CD4-positive, alpha-beta T cell treated with Interleukin-1 beta for 1 hour (primary cell): ENCODE measurements at regions not wholly inside any gene's neighbourhood (a gene's known extent, or its start where the extent isn't known, plus 50 kb on each side); places are given as distances from the start of the nearest gene placed in this dataset.

Experiments
- DNase-seq, 2 donors: peaks; one replicate each; pipeline ENCODE4 v3.0.0-alpha.2; 2020 to 2022

DNA sequence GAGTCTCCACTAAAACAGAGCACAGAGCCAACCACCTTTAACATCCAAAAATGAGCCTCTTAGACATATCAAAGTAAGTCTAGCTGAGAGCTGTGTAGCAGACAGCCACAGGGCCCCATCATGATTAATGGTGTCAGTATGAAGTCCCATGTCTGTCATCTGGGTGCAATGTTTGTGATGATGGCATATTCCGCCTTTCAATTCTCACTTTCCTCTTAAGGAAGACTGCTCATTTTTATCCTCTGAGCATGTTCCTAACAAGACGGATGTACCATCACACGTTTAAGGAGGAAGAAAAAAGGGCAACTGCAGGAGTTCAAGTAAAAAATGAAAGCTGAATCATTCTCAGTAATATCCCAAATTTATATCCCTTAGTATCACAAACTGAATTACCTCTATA lies 85.8 kb upstream of the KCNMB2 start:
- no peak for DNase-seq

DNA sequence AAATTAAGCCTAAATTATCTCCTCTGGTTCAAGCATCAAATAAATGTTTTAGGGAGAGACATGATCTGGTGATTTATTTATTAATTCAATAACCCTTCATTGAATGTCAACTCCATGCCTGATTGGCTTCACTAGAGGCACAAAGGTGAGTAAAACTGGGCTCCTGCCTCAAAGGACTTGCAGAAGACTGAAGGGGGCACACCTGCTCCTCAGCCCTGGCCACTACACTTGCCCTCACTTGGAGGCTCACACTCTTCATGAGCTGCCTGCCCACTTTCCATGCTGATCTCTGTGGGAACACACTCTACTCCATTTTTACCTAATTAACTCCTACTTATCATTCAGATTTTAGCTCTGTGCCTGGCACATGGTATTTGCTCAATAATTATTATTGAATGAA lies 84.4 kb upstream of the KCNMB2 start:
- no peak for DNase-seq

DNA sequence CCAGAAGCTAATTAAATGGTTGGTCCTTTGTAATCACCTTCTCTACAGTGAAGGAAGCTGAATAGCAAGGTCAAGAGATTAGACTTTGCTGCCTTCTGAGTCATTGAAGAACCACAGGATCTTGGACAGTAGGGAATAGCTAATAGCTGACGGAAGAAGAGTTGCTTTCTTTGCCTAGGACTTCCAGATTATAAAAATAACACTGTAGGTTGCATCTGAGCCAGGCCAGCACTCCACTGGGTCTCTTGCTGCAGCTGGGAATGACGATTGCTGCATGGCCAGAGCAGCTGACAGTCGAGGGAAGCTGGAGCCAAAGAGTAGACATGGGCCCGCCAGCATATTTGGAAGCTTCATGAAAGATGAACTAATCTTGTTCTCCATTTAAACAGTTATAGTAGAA lies 81.5 kb upstream of the KCNMB2 start:
- no peak for DNase-seq

DNA sequence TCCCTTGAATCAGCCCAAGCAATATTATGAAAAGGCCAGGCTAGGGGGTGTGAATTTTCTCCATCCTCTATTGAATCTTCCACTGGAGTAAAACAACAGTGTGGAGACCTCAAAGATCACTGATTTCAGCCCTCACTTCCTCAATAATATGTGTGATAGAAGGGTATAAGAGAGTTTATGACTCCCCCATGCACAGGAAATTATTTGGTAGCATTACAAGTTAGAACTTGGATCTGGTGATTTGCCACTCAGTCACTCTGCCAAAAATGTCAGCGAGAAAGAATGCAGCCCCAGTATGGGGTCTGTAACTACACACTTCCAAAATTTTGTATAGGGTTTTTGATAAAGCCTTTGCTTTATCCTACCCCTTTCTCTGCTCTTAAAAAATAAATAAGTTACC lies 81.0 kb upstream of the KCNMB2 start:
- DNase-seq = no peak

DNA sequence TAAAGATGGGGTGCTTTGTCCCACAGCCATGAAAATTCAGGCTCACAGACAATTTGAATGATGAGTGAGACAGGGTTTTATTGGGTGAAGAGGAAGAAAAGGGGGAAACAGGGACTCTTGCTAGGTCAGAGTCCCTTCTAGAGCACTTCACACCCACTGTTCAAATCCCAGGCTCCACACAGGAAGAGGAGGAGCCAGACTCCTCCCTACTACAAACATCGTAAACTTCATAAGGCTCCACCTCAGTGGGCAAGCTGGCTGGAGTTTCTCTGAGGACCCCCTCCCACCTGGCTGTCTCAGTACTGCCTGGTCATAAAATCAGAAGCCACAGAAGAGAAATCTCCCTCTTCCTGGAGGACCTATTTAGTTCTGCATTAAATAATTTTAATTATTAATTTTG lies 80.3 kb upstream of the KCNMB2 start:
- DNase-seq = no peak

DNA sequence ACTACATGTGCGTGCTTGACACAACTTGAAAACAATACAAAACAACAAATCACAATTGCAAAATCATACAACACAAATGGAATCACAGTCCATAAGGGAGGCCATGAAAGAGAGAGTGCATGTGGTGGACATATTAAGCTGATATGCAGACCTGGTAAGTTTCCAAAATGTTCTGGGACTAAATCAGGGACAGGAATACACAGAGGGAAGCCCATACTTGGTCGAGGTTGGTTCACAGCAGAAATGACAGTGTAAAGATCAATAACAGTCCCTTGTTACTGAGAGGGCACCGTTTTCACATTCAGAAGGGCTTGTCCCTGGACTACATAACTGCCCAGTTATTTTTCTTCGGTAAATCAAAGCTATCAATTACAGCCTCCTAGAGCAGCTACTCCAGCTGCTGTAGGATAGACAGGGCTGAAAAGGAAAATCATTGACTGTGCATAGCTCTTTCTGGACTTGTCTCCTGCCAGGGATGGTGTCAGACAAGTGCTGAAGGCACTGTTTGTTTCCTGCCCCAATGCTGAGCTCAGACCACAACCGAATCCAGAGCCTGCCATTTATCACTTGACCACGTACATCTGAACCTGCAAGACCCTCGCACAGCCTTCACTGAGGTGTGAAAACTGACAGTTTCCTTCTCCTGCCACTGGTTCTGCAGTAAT lies 79.5 kb upstream of the KCNMB2 start:
- no peak for DNase-seq

DNA sequence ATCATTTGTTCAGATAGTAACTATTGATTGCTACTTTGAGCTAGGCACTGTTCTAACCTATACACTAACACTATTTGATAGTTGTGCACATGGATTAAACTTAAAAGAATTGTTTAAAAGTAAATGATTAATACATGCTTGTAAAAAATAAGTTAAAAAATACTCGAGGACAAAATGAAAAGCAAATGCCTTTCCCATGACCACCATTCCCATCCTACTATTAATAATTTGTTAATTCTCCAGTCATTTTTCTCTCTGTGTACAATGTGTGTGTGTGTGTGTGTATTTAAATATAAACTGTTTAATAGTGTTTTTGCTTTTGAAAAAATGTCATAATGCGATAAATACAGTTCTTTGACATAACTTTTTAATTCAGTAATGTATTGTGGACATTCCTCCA lies 78.7 kb upstream of the KCNMB2 start:
- DNase-seq = no peak

DNA sequence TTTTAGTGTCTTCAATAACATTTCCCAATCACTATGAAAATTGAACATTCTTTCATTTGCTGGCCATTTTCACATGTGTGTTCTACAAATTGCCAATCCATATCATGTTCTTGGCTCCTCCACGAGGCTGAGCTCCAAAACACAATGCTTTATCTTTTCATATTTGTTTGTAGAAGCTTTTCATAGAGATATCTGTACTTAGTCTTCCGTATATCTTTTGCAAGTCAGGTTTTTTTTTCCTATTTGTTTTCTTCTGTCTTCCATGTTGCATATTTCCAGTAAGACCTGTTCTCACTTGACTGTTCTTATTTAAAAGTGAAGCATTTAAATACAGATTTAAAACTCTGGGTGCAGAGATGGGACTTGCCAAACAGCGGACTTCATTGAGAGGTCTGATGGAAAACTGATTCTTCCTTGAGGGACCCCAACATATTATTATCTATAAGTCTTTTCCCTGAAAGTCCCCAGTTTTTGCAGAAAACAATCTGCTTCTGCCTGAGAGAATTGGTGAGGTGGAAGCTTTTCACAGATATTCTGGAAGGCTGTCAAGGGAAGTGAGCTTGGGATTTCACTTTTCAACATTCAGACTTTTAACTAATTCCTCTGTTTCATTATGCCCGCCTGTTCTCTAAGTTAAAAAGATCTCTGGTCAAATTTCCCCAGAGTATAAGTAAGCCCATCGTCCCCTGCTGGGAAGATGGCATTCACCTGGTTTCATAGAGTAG lies 77.8 kb upstream of the KCNMB2 start:
- DNase-seq = no peak

DNA sequence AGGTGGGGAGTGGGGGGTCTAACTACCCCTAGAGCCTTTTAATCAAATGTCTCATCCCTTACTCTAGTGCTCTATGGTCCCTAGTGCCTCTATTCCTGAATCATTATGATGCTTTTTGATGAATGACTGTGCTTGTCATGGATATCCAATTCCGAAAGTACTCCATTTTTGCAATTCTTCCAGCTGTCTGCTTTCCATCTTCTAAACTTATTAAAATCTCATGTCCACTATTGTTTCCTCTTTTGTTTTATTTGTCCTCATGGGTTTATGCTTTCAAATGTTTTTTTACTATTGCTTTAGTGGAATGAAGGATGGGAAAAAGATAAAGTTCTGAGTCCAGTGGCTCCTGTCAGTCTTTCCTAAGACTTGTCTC lies 77.2 kb upstream of the KCNMB2 start:
- DNase-seq = no peak

DNA sequence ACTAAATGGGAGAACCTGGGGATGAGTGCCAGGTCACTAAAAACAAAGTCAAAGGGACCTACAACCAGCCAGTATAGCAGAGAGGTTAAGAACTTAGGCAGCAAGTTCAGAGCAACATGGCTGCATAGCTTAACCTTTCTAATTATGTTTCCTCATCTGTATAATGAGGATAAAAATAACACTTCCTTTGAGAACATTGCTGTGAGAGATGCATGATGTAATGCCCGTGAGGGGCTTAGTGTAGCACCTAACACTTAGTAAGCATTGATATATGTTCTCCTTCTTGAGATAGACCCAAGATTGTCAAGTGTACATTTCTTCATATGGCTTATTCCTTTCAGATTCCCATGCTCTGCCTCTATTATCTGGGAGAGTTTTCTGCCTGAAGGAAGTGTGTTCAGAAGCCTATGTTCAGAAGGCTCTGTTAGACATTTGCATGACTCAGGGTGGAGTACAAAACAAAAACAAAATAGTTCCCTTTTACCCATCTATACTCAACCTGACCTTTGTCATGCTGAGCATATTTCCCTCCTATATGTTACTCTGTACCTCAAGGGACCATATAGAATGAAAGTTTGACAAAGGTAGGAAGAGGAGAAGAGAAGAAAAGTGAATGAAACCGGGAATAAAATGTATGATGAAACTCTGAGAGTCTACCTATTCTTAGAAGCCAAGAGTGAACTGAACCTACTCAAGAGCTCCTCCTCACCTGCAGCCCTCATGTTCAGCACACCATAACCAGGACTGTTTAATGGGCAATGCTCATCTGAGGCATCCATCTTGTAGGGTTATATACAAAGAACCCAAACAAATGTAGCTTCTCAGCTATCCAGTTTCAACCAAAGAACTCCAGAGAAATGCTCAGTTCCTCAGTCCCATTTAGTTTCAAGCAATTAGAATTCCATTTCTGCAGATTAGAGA lies 70.7 kb upstream of the KCNMB2 start:
- no peak for DNase-seq

DNA sequence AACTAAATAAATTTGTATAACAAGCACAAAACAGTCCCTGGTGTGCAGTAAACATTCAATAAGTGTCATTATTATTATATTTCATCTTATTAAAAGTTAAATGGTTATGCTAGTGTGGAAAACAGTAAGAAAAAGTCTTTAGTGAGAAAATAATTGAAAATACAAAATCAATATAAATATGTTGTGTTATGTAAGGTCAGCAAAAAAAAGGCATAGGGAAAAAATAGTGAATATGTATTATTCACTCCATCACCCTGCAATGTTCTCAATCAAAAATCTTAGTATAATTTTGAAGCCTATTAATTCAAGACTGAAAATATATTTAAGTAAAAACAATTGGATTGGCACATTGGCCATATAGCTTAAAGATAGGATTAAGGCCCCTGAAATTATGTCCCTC lies 63.3 kb upstream of the KCNMB2 start:
- no peak for DNase-seq

DNA sequence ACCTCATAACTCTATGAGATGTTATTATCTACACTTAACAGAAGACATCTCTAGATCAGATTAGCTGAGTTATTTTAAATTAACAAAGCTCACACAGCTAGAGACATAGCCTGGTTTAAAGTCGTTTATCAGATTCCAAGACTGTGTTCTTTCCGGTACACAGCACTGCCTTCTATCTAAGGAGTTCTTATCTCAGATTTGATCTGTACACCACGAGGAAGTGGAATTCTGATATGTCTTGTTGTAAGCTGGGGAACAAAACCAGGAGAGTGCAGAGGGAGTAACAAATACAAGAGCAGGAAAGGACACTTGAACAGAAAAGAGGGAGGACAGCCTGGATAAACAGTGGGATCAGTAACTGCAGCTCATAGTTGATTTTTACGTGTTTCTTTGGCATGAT lies 61.7 kb upstream of the KCNMB2 start:
- DNase-seq = no peak

DNA sequence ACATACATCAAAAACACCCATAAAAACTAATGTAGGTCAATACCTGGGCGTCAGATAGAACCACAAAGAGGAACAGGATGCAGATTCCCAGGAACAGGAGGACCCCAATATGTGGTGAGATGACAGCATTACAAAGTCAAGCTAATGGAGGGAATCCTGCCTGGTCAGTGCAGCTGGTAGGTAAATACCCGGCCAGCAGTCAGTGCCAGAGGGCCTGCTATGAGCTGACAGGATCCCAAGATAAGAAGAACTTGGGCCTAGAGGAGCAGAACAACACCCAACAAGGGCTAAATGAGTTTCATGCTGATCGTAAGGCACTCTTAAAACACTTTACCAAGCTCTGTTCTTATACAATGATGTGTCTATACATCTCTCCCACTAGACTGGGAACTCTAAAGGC lies 61.2 kb upstream of the KCNMB2 start:
- DNase-seq = no peak

DNA sequence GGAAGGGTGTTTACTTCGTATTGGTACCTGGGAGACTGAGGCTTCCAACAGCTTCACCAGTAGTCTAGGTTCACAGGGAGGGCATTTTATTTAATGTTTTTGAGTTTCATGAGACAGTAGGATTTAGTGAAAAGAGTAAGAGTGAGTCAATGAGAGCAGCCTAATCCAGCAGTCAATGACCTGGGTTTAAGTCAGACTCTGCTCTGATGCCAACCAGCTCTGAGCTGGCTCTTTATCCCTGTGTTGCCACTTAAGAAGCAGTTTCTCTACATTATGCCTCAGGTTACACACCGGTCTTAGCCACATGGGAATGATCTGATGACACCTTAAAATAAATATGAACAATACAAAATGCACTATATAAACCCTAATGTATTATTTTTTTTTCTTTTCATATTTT lies 59.4 kb upstream of the KCNMB2 start:
- no peak for DNase-seq

DNA sequence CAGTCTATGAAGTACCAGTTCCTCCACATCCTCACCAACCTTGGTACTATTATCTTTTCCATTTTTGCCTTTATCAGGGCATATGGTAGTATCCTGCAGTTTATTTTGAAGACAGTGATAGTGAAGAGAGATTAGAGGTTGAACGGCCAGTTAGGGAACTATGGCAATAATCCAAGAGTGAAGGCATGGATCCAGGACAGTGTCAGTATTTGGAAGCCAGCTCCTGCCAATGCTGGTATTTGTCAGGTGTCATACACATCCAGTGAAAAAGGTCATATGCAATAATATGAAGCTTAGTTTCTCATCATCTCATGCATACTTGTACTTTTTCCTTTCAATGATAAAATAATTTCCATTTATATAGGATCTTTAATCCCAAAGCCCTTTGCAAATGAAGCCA lies 56.8 kb upstream of the KCNMB2 start:
- no peak for DNase-seq

DNA sequence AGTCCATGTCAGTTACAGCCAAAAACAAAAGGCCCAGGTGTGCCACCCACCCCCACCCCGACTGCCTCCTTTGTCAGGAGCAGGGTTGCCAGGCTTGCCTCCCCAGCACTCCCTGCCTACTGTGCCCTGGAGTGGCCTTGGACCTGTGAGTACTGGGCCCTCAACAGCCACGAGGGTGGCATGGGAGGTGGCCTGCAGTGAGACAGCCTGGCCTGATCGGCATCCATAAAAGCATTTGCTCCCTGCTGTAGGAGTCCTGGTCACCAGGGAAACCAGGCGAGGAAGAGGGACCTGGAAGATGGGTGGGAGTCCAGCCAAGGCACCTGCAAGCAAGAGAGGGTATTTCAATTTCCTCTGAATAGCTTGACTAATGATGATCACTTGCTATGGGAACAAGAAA lies 56.4 kb upstream of the KCNMB2 start:
- DNase-seq = no peak

DNA sequence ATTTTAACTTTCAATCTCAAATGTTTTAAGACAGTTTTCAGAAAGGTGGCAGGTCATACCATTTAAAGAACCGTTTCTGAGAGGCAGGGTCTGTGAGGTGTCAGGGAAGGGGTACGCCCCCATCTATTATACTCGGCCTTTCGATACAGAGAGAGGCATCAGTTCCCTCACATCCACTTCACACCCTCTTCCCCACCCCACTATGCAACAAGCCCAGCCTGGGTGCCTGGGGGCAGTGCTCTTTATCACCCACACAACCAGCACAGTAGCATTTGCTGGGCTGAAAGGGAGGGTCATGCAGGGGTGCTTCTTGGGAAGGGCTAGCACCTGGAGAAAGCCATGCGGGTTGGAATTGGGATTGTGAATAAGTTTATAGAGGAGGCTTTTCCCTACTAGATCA lies 56.0 kb upstream of the KCNMB2 start:
- DNase-seq = no peak

DNA sequence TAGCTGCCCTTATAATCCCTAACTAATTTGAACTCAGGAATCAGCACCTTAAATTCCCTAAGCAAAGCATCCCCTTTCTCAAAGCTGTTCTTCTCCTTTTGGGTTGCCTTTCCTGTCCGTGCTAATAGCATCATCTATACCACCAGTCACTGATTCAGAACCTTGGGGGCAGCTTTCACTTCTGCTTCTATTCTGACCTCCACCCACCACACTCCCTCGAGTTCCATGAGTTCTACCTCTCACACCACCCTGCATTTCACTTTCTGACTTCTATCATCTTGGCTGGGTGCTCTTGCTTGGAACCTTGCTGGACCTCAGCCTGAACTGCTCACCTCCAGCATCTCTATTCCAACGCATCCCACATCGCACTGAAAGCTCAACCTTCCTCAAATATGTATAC lies 55.4 kb upstream of the KCNMB2 start:
- DNase-seq = no peak

DNA sequence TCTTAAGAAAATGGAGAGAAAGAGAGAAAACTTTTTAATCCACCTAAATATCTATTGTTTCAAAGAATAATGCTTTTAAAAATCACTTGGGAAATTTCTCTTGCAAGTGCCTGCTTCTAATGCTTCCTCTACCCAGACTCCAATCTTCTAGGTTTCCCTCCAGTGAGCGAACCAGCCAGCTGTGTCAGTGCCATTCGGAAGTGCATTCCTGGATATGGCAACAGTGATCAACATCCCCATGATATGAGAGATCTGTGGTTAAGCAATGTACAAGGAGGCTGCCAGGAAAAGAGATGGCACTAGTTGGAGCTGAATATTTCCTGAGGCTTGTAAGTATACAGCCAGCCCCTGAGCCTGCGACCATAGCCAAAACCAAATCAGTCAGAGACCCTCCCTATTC lies 53.3 kb upstream of the KCNMB2 start:
- DNase-seq = no peak

DNA sequence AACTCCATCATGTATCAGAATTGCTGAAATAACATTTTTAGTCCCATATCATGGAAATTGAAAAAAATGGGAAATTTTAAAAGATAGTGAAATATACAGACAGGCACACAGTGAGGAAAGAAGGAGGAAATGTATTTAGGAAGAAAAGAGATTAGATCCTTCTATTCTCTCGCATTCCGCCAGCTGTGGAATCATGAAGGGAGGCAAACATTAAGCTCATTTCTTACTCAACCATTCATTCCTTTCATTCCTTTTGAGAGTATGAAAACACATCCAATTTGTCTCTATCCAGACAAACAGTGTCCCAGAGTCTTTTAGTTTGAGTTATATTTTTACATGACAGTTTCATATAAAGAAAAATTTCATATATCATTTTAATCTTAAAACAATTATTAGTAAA lies 52.5 kb upstream of the KCNMB2 start:
- DNase-seq = no peak

DNA sequence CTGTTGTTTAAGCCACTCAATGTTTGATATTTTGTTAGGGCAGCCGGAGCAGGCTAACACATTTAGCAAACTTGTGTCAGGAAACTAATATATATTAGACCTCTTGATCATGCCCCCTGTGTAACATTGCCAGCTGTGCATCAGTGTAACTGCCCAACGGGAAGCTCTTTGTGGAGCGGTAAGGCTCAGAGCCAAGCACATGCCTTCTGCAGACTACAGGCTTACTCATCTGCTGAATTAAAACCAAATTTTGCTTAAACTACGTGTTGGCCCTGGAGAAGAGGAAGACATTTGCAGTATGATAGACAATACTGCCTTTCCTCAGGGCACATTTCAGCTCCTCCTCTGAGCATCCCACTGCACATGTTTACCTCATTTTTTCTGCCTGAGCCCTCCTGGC lies 50.5 kb upstream of the KCNMB2 start:
- DNase-seq = no peak
